MCF 10A (cell line): ENCODE measurements at regions not wholly inside any gene's neighbourhood (a gene's known extent, or its start where the extent isn't known, plus 50 kb on each side); places are given as distances from the start of the nearest gene placed in this dataset.

Source experiments
- BruUV-seq: library from RNA; stranded (reverse); fragments of 400-500 nt; replicated peaks from 2 replicates; lab custom pipeline; 2021; lab: Mats Ljungman, UMichigan
- CTCF ChIA-PET: fragments of 300-600 bp; sonication (Branson Sonifier 250); formaldehyde crosslinking; extraction: SDS; loops from one replicate; lab custom pipeline; 2021; ENCODE audit warnings: antibody characterized with exemption, inconsistent platforms; lab: Yijun Ruan, JAX
- POLR2A ChIA-PET: fragments of 300-600, 350-650 bp; sonication (Branson Sonifier 250); formaldehyde crosslinking; extraction: SDS; loops from one replicate; lab custom pipeline; 2020; ENCODE audit warnings: antibody characterized with exemption, inconsistent platforms; lab: Yijun Ruan, JAX
- DNase-seq: peaks from one replicate; pipeline ENCODE4 v3.0.0-alpha.2; 2018; ENCODE audit not compliant: unreplicated experiment
- H3K27ac Mint-ChIP-seq: one replicate; pipeline ENCODE4 v1.8.0; 2022; ENCODE audit warnings: mild to moderate bottlenecking, low read depth, mixed read lengths; ENCODE audit not compliant: unreplicated experiment
- H3K27me3 Mint-ChIP-seq: one replicate; pipeline ENCODE4 v1.8.0; 2022; ENCODE audit warnings: mixed read lengths; ENCODE audit not compliant: insufficient read depth, unreplicated experiment
- H3K36me3 Mint-ChIP-seq: one replicate; pipeline ENCODE4 v1.8.0; 2022; ENCODE audit warnings: mild to moderate bottlenecking, moderate library complexity, mixed read lengths; ENCODE audit not compliant: insufficient read depth, unreplicated experiment
- H3K4me1 Mint-ChIP-seq: one replicate; pipeline ENCODE4 v1.8.0; 2022; ENCODE audit warnings: mixed read lengths; ENCODE audit not compliant: insufficient read depth, unreplicated experiment
- H3K4me3 Mint-ChIP-seq: one replicate; pipeline ENCODE4 v1.8.0; 2022; ENCODE audit warnings: mild to moderate bottlenecking, moderate library complexity, mixed read lengths; ENCODE audit not compliant: unreplicated experiment
- H3K9me3 Mint-ChIP-seq: one replicate; pipeline ENCODE4 v1.8.0; 2022; ENCODE audit warnings: mixed read lengths; ENCODE audit not compliant: unreplicated experiment
- intact Hi-C: fragments of 100-400 bp; cut with micrococcal nuclease; formaldehyde crosslinking; loops from 2 replicates; pipeline ENCODE4 v1.14.1; 2022
- TF ChIP-seq, protein P1 (sequence below): fragments of 200-600 bp; IDR thresholded peaks from one replicate; pipeline ENCODE4 v1.8.0; 2022; ENCODE audit warnings: antibody characterized with exemption, mild to moderate bottlenecking; ENCODE audit not compliant: unreplicated experiment

DNA sequence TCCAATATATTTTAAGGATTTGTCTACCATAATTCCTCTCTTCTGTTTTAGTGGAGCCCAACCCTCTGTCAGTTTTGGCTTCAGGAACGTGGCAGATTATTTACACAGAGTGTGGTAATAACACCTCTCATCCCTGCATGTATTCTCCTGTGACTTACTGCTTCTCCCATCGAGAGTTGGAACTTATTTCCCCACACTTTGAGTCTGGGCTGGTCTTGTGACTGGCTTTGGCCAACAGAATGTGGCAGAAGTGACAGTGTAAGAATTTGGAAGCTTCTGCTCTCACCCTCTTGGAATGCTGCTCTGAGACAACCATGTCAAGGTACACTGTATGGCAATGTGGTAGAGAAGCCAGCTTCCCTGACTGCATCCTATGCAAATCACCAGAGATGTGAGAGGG is 407.7 kb downstream of the EPM2A start:
- intact Hi-C loops = no loop called here
- POLR2A ChIA-PET = no interaction called here
- H3K36me3 Mint-ChIP-seq = no peaks in the 10 kb centered on the region
- H3K27ac Mint-ChIP-seq = no peak overlapping the region
- DNase-seq = no peak
- TF ChIP-seq, protein P1, sequence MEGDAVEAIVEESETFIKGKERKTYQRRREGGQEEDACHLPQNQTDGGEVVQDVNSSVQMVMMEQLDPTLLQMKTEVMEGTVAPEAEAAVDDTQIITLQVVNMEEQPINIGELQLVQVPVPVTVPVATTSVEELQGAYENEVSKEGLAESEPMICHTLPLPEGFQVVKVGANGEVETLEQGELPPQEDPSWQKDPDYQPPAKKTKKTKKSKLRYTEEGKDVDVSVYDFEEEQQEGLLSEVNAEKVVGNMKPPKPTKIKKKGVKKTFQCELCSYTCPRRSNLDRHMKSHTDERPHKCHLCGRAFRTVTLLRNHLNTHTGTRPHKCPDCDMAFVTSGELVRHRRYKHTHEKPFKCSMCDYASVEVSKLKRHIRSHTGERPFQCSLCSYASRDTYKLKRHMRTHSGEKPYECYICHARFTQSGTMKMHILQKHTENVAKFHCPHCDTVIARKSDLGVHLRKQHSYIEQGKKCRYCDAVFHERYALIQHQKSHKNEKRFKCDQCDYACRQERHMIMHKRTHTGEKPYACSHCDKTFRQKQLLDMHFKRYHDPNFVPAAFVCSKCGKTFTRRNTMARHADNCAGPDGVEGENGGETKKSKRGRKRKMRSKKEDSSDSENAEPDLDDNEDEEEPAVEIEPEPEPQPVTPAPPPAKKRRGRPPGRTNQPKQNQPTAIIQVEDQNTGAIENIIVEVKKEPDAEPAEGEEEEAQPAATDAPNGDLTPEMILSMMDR = no peak
- BruUV-seq = no TSS peak
- H3K9me3 Mint-ChIP-seq = no peaks in the 10 kb centered on the region
- H3K27me3 Mint-ChIP-seq = no peaks in the 10 kb centered on the region
- CTCF ChIA-PET = no interaction called here
- no peak overlapping the region for H3K4me3 Mint-ChIP-seq
- H3K4me1 Mint-ChIP-seq = no peaks in the 10 kb centered on the region

DNA sequence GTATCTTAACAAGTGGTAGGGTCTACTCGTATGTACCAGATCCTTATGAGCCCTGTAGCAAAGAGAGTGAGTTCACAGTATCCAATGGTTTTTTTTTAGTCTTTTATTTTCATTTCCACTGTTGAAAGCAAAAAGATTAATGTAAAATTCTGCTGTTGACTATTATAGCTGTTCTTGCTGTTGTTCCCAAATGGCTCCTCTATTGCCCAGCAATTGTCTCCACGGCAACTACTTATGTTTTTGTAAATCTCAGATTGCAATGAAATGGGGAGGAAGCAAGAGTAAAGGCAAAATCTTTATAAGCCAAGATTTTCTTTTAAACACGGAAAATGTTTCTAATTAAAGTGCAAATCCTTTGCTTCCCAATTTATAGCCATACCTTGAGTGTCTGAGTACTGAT is 406.1 kb downstream of the EPM2A start:
- DNase-seq = no peak
- TF ChIP-seq, protein P1 = no peak
- no peaks in the 10 kb centered on the region for H3K27me3 Mint-ChIP-seq
- intact Hi-C loops = no loop called here
- H3K36me3 Mint-ChIP-seq = no peaks in the 10 kb centered on the region
- POLR2A ChIA-PET = interaction anchor here (0.7 kb wide), 1 partner anchor 10 kb away, joined by 3 read pairs; no protein-coding TSS in a partner anchor
- CTCF ChIA-PET = interaction anchor here (0.7 kb wide), 1 partner anchor 44 kb away, joined by 3 read pairs; no protein-coding TSS in a partner anchor
- no peaks in the 10 kb centered on the region for H3K9me3 Mint-ChIP-seq
- BruUV-seq = no TSS peak
- no peak overlapping the region for H3K27ac Mint-ChIP-seq
- no peak overlapping the region for H3K4me3 Mint-ChIP-seq
- no peaks in the 10 kb centered on the region for H3K4me1 Mint-ChIP-seq

DNA sequence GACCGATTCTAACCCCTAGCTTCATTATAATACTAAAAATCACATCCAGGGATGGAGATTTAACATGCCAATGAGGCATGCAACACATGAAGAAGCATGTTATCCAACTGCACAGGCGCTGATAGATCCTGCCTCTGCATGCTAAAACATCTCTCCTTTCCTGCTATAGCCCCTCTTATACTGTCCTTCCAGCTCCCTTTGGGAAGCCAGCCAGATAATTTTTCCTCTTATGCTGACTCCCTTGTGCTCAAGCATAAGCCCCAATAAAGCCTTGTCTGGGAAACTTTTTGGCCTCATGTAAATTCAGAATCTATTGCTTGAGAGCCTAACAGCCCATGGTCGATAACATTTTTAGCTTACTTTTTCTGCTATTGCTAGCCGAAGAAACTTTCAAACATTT is 404.3 kb downstream of the EPM2A start:
- H3K4me3 Mint-ChIP-seq = no peak overlapping the region
- H3K4me1 Mint-ChIP-seq = no peaks in the 10 kb centered on the region
- no peak for DNase-seq
- ChIA-PET CTCF (no interaction called here), POLR2A (no interaction called here)
- no peaks in the 10 kb centered on the region for H3K9me3 Mint-ChIP-seq
- TF ChIP-seq, protein P1 = no peak
- intact Hi-C loops = no loop called here
- H3K27me3 Mint-ChIP-seq = no peaks in the 10 kb centered on the region
- no peak overlapping the region for H3K27ac Mint-ChIP-seq
- BruUV-seq = no TSS peak
- H3K36me3 Mint-ChIP-seq = no peaks in the 10 kb centered on the region

DNA sequence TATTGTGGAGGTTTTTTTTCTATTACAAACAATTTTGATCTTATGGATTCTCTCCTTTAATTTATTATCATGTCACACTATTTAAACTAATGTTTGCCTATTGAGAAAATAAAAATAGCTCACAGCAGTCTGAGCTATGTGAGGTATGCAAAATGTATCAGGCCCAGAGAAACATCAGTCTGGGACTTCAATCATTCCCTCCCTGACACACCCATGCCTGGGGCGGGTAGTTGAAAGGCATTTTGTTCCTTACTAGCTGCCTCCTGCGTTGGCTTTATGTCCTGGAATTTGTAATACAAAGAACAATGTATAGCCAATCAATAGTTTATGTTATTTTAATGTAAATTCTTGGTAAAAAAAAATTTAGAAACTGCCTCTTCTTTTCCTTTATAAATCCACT is 403.3 kb downstream of the EPM2A start:
- intact Hi-C loops = no loop called here
- Mint-ChIP-seq H3K9me3 (no peaks in the 10 kb centered on the region), H3K4me1 (no peaks in the 10 kb centered on the region), H3K36me3 (no peaks in the 10 kb centered on the region), H3K4me3 (no peak overlapping the region), H3K27ac (no peak overlapping the region), H3K27me3 (no peaks in the 10 kb centered on the region)
- TF ChIP-seq, protein P1 = no peak
- POLR2A ChIA-PET = interaction anchor here (0.6 kb wide), 1 partner anchor 47 kb away, joined by 3 read pairs; no protein-coding TSS in a partner anchor
- CTCF ChIA-PET = interaction anchor here (0.7 kb wide), 2 partner anchors 38 to 525 kb away, joined by 3 read pairs; no protein-coding TSS in a partner anchor
- BruUV-seq = no TSS peak
- peak; percentile 33 for DNase-seq
